Stimulated activated CD4-positive, alpha-beta T cell treated with anti-CD3 and anti-CD28 coated beads, Interleukin-1b, Interleukin-23, amount 100 ng/mL, for 24 hours (primary cell): ENCODE measurements at regions not wholly inside any gene's neighbourhood (a gene's known extent, or its start where the extent isn't known, plus 50 kb on each side); places are given as distances from the start of the nearest gene placed in this dataset.

Experiments
- DNase-seq, 4 experiments: peaks; one replicate each; pipeline ENCODE4 v3.0.0-alpha.2; 2020; ENCODE audit warnings: low read depth in 4 of 4, low spot score in 1 of 4

DNA sequence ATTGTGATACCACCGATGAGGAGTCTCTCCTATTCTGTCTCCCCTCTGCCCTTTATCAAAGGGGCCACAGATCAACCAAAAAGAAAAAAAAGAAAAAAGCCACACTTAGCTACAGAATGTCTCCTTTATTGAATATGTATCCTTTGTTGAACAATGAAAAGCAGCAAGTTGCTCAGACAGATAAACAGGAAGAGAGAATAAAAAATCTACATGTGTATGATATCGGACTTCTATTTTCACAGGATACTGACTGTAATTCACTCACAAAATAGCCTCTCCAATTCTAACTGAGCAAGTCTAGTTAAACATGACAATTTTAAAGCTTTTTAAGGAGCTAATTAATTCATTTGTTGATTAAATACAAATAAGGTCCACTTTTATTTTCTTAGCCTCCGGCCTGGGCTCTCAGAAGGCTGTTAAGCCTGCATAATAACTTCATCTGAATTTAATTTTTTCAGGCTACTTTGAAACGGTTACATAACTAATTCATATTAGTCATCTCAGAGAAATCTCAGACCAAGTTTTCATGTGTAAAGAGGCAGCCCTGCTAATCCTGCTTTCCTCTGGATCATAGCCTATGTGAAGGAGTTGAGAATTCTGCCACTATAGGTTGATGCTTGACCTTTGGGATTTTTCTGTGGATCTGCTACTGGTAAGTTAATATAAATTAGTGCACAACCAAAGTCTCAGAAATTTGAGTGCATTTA is 304.1 kb upstream of the NR5A2 start:
- no peak for DNase-seq

DNA sequence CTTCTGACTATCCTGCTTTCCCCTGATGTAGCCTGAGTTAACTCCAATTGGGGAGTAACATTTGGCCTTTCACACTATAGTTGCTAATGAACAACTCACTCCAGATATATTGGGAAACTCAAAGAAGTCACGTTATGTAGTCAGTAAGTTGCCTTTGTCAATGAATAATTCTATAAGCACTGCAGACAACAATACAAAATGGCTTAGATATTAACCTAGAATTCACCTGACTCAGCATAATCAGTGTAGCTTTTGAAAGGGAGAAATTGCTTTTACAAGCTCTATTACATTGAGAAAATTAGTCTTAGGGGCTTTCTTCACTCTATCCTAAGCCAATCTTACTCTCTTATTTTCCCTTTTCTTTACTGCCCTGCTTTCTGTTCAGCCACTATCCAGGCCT is 303.5 kb upstream of the NR5A2 start:
- no peak for DNase-seq

DNA sequence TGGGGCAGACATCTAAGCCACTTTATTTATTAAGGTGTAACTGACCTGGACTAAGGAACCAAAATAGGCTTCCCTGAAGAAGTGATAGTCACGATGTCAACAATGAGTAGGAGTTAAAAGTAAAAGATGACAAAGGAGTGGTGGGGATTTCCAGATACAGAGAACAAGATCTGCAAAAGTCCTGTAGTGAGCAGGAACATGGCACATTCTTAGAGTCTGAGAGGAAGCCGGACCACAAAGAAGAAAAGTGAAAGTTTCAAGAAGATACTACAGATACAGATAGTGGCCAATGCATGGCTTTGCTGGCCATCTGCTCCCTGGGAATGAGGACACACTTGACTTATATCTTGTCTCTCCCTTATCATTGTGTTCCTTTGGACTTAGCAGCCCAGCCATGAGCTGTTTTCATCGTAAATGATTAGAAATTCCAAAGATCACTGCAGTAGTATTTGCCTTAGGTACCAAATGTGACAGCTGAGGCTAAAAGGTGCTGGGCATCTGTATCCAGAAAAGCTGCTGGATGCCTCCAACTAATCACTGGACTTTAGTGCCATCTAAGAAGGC is 302.4 kb upstream of the NR5A2 start:
- no peak for DNase-seq

DNA sequence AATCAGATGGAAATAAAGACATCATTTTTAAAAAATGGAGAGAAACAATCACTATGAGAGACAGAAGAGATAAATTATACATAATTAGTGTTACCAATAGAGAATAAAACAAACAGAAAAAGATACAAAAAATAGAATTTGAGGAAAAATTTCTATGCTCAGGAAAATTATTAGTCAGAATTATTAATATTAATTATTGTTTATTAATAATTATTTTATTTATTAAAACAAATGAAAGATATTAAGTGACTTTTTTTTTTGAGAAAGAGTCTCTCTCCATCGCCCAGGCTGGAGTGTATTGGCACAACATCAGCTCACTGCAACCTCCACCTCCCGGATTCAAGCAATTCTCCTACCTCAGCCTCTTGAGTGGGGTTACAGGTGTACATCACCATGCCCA is 299.8 kb upstream of the NR5A2 start:
- DNase-seq: no peak

DNA sequence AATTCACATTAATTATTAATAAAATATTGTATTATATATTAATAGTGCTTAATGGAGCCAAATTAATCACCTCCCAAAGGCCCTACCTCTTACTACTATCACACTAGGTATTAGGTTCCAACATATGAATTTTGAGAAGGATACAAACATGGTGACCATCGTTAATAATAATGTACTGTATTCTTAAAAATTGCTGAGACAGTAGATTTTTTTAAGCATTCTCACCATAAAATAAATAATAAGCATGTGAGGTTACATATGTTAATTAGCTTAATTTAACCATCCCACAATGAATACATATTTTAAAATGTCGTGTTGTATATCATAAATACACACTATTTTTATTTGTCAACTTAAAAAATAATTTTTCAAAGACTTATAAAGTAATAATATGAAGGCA is 299.2 kb upstream of the NR5A2 start:
- DNase-seq: no peak

DNA sequence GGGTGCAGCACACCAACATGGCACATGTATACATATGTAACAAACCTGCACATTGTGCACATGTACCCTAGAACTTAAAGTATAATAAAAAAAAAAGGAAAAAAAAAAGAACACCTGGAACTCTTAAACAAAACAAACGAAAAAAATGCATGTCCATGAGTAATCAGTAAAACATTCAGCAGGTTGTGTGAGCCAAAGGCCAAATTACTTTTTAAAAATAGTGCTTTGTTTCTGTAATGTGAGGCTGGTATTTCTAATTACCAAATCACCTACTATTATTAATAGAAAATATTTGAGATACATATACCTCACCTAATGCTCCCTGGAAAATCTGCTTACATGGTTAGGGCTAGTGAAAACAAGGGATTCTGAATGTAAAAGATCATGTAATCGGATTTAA is 294.4 kb upstream of the NR5A2 start:
- DNase-seq: no peak

DNA sequence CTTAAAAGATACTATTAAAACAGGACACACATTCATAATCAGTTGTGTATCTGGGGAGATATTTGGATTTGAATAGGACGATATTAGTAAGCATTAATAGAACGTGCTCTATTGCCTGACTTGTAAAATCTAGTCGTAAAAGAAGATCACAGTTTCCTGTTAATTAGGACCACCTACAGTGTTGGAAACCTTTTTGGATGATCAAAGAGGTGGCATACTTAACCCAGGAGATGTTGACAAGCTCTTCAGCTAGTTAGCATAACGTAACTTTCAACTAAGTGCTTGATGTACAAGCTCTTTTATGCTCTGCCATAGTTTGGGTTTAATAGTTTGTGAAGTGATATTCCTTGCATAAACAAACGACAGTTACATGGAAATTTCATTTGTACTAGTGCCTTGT is 293.3 kb upstream of the NR5A2 start:
- DNase-seq: no peak

DNA sequence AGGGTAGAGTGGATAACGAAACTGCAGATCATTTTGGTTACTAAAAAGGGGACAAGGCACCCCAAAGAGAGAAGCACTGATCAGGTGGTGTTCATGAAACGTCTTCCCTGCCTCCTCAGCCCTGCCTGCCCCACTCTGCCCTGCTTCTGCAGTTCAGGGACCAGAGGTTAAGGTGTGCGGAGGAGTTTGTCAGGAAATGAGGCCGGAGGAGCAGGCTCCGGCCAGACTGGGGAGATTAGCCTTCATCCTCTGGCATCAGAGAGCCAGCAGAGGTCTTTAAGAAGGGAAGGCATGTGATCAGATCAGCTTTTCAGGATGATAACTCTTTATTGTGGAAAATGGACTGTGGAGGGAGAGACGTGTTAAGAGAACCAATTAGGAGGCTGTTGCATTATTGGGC is 291.9 kb upstream of the NR5A2 start:
- no peak for DNase-seq

DNA sequence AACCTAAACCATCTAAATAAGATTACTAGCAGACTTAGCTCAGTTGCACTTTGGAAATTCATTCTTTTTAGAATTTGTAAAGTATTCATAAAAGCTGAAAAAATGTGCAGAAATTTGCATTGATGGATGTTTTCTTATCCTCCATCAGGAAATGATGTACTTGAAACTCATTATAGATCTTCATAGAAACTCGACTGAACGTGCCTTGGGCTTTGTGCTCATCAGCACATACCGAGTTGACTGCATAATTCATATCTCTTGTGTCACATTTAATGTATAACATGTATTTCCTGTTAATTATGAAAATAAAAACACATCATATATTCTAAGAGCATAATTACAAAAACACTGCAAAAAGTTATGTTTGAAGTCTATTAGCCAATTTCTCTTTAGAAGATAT is 290.9 kb upstream of the NR5A2 start:
- no peak for DNase-seq

DNA sequence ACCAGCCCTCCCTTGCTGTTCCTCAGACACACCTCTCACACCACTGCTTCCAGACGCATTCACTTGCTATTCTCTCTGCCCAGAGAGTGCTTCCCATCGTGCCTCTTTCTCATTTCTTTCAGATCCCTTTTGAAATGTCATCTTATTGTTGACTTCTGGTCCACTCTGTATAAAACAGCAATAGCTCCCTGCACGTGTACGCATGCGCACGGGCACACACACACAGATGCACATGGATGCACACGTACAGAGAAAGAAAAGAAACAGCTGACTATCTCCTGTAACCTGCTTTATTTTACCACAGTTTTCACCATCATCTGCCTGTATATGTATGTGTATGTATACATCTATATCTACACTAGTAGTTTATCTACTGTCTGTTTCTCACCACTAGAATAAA is 285.9 kb upstream of the NR5A2 start:
- no peak for DNase-seq

DNA sequence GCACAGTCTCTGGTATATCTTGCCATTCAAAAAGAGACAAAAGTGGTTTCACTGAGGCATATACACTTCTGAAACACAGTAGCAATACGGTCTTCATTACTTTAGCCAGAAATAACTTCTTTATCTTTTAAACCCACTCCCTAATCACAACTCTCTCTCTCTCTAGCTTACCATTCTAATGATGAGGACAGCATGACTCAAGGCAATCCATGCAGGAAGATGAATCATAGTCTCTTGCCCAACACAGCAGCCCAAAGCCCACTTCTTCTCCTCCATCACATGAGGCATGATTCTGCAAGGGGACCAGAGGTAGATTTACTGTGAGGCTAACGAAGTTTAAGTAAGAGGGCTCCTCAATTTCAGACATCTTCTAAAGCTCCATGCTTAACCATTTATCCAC is 285.0 kb upstream of the NR5A2 start:
- no peak for DNase-seq

DNA sequence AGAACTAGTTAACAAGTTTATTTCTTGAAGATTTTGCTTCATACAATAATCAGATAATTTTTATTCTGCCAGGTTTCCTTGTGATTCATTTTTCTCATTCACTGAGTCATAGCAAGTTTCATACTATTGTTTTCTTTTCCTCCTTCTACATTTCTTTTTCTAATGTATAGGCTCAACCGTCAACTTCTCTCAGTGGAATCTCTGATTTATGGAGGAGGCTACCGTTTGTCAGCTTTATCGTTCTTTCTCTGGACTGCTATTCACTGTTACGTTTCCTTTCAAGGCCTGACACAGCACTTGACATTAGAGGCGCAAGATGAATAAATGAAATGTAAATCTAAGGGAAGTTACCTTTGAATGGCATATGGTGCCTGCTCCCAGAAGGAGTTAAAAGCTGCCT is 284.3 kb upstream of the NR5A2 start:
- no peak for DNase-seq

DNA sequence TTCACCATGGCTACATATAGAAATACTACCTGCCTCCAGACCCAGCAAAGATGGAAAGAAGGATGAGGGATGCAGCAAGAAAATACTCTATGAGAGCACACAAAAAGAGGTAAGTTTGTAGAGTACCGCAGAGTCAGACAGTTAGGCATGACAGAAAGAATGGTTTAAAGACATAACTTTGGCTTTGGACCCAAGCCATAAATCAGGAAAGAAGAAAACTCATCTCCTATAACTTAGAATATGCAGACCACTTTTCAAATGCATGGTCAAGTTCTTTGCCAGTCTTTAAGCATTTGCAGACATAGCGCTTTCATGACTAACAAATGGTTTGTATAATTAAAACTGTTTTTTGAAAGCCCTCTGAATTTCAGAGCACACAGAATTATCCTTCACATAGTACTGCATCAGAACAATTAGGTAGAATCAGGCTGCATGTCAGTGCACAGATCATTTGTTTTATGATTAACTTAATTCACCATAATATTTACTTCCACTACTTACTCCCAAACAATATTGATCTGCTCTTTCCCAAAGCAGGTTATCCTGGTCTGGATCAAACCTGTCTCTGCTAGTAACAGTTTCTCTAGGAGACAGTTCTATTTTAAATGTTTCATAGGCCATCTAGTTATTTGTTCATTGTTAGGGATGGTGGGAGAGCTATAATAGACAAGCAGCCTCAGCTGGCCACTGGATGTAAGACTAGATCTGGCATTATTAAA is 280.7 kb upstream of the NR5A2 start:
- no peak for DNase-seq

DNA sequence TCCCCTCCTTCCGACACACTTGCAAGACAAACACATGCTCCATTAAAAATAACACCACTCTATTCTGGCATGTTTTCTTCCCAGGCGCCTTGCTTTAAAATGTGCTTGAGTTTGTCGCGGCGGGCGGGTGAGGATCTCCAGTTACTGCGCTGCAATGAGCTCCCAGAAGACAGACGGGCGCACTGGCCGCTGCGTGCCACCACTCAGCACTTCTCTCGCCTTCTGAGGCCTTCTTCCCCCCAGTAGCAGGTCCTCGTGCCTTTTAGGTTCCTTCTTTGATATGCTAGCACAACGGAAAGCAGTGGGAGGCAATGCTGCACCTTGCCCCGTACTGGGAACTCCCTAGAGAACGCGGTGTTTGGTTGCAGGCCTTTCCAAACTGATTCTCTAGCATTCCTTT is 279.5 kb upstream of the NR5A2 start:
- DNase-seq: no peak

DNA sequence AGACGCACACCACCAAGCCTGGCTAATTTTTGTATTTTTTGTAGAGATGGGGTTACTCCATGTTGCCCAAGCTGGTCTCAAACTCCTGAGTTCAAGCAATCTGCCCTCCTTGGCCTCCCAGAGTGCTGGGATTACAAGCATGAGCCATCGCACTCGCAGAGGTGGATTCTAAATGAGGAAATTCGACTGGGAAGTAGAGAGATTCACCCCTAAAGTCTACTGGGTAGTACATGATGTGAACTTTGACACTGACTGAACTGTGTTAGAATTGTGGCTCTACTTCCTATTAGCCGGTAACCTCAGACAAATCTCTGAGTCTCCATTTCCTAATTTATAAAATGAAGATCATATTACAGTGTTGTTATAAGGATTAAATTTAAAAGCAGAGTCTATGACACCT is 276.0 kb upstream of the NR5A2 start:
- DNase-seq: no peak

DNA sequence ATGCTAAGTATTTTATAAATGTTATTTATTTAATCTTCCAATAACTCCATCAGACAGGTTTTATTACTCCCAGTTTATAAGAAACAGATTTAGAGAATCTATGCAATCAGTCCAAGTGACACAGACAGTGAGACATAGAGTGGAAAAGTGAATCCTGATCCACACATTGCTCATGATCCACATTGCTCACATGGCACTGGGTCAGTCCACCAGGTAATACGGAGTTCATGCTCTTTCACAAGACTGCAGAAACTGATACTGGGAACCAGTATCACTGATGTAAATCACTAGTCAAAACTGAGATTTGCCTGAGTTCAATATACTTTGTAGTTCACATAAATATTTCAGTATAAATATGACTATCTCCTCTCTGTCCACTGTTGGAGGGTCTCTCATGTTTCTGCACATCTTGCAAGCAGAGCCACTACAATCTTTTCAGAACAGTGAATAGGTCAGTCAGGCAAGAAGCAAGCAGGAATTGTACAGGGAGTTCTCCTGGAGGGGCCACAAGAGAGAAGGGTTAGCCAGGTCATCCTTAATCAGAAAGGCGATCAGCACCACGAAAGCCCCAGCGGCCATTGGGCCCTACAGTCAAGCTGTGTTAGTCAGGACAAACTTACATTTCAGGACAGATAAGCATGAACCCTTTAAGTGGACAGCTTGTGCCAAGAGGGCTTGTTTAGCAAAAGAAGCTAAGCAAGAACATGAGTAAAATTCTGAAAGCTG is 275.4 kb upstream of the NR5A2 start:
- DNase-seq: no peak

DNA sequence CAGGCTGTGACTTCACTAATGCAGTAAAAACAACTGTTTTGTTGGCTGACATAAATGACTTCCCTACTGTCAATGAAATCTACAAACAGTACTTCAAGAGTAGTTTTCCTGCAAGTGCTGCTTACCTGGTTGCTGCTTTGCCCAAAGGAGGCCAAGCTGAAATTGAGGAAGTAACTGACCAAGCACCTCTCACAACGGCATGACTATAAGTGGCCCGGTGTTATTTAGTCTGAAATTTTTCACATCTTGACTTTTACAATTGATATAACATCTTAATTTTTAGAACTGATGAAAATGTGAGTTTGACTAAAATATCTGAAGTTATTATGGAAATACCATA is 274.9 kb upstream of the NR5A2 start:
- DNase-seq: no peak

DNA sequence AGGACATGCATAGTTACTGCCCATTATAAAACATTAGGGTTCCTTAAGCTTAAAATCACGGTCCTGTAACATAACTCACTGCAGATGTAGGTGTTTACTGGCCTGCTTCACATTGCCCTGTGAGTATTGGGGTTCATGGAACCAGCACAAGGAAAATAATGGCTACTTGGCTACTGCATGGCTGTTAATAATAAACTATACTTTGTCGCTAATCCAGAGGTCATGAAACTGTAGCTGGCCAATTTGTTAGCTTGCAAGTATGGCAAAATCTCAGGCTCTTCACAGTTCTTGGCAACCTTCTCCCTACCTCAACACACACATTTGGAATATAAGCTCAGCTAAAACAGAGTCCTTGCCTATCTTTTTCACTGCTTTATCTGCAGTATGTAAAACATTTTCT is 274.0 kb upstream of the NR5A2 start:
- no peak for DNase-seq

DNA sequence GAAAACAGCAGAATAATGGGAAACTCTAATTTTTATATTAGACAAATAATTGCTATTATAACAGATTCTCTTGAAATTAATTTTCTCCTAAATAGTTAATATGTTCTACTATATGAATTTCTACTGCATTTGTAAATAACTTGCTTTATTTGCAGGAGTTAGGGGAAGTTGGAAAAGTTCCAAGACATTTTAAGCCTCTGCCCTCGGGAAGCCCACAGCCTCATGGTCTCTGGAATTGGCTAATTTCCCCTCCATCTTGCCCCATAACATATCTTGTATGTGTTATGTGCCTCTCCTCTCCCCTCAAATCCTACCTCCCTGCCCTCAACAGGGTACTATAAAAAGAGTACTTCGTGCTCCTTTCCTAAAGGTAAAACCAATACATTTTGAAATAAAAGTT is 271.4 kb upstream of the NR5A2 start:
- DNase-seq: no peak

DNA sequence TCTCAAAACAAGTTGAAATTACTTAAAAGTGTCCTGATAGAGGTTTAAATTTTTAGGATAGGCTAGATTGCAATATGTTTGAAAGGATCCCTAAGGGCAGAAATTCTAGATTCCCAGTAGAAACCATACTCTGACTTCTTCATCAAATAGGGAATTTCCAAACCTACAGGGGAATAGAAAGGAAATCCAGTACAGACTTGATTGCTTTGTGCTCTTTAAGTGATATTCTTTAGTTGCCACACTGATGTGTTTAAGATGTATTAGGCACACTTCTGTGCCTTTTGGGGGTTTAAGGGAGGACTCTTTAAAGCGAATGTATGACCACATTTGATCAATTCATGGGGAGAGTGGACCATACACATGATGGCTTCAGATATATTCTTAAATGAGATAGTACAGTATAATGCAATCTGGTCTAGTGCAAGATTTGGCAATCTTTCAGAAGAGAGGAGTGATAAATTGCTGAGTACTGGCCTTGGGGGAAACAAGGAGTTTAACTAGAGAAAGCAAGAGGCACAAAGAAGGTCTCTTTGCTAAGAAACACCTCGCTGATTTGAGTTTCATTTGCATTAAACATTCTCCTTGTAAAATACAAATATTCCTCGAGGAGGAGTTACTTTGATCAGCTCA is 268.8 kb upstream of the NR5A2 start:
- no peak for DNase-seq

DNA sequence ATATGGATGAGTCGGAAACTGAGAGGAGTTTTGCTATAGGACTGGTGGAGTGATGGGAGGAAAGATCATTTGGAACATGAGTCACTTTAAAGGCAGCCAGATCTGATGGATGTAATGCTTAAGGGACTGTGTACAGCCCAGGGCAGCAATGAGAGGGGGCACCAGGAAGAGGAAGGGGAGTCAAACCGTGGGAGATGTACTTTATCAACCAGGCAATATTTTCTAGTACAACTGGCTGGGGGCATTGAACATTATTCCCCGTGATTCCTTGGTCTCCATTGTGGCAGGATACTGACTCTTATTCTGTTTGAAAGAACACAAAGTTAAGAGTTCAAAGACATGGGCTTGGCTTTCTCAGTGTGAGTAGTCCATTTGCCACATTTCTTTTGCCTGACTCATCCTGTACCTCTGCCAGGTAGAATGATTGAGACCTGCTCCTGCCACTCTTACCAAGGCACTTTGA is 268.2 kb upstream of the NR5A2 start:
- no peak for DNase-seq

DNA sequence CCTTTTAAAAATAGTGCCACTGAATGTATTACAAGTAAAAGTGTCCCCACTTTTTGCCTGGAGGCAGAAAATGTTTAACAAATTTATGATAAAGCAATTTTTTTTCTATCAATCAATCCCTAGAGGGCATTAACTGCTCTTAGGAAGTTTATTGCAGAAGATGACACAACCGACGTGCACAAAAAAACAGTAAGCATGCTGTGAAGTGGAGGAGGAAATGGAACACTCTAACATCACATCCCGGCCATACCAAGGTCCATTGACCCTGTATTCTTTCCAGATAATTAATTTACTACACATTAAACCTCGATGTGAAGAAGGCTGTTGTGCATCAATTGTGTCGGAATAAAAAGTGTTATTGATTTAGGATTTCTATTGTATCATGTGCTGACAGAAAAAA is 264.9 kb upstream of the NR5A2 start:
- DNase-seq: no peak
